Bronchial epithelial cell (primary cell): ENCODE measurements at regions not wholly inside any gene's neighbourhood (a gene's known extent, or its start where the extent isn't known, plus 50 kb on each side); places are given as distances from the start of the nearest gene placed in this dataset.
"Not testable (repeated sequence)": the region's sequence is repeated elsewhere in the genome, so short reads cannot be mapped to it uniquely, and the experiment has no call there.

Experiments used
- DNase-seq: peaks from one replicate; pipeline ENCODE4 v3.0.0-alpha.2; 2010; ENCODE audit warnings: low read depth
- FAIRE-seq: peaks from 2 replicates; lab custom pipeline; 2011; peaks lifted over from hg19 to GRCh38; lab: Jason Lieb, UNC
- H3K27me3 ChIP-seq: 2 replicates; pipeline ENCODE4 v1.5.1; 2011; ENCODE audit warnings: low read length; ENCODE audit not compliant: control insufficient read depth, insufficient read depth
- H3K36me3 ChIP-seq: 2 replicates; pipeline ENCODE4 v1.5.1; 2011; ENCODE audit warnings: low read length; ENCODE audit not compliant: control insufficient read depth, insufficient read depth
- H3K4me3 ChIP-seq: 2 replicates; pipeline ENCODE4 v1.5.1; 2011; ENCODE audit warnings: mild to moderate bottlenecking, low read depth, low read length, control low read depth
- CTCF ChIP-seq: IDR thresholded peaks from 2 replicates; pipeline ENCODE4 v1.5.1; 2011; ENCODE audit warnings: mild to moderate bottlenecking, moderate library complexity, low read length, control low read depth, inconsistent platforms; ENCODE audit not compliant: insufficient read depth, severe bottlenecking

GRCh38 chr4:179719766-179720450 lies 2277.7 kb upstream of the AGA start:
- DNase-seq (no peak), FAIRE-seq (no peak)

GRCh38 chr4:179726491-179726890 lies 2284.3 kb upstream of the AGA start:
- not testable (repeated sequence) for DNase-seq

More at GRCh38 chr4:179719766-179720450, 2277.7 kb upstream of the AGA start:
- no peak for TF ChIP-seq CTCF
- H3K27me3 ChIP-seq: no peaks in the 10 kb centered on the region
- H3K4me3 ChIP-seq: no peak overlapping the region
- H3K36me3 ChIP-seq: no peaks in the 10 kb centered on the region

GRCh38 chr4:179728305-179728704 lies 2286.1 kb upstream of the AGA start:
- FAIRE-seq (no peak), DNase-seq (no peak)
- no peak overlapping the region for H3K4me3 ChIP-seq
- H3K27me3 ChIP-seq: no peaks in the 10 kb centered on the region
- H3K36me3 ChIP-seq: no peaks in the 10 kb centered on the region
- no peak for TF ChIP-seq CTCF

More at GRCh38 chr4:179726491-179726890, 2284.3 kb upstream of the AGA start:
- not testable (repeated sequence) for H3K27me3 ChIP-seq, H3K36me3 ChIP-seq, H3K4me3 ChIP-seq, FAIRE-seq

- not testable (repeated sequence) for FAIRE-seq, H3K4me3 ChIP-seq, H3K36me3 ChIP-seq, H3K27me3 ChIP-seq, DNase-seq
Measured at GRCh38 chr4:179736820-179737219, 2294.6 kb upstream of the AGA start.

- DNase-seq: no peak
- Histone ChIP-seq H3K36me3 (no peaks in the 10 kb centered on the region), H3K4me3 (no peak overlapping the region), H3K27me3 (no peaks in the 10 kb centered on the region)
- no peak for TF ChIP-seq CTCF
- FAIRE-seq: no peak
Measured at GRCh38 chr4:179738822-179739221, 2296.6 kb upstream of the AGA start.

- FAIRE-seq (no peak), DNase-seq (no peak)
- no peak overlapping the region for H3K4me3 ChIP-seq
- H3K27me3 ChIP-seq: no peaks in the 10 kb centered on the region
- H3K36me3 ChIP-seq: no peaks in the 10 kb centered on the region
- no peak for TF ChIP-seq CTCF
Measured at GRCh38 chr4:179747218-179747910, 2305.1 kb upstream of the AGA start.
